CD4-positive, alpha-beta T cell (primary cell): ENCODE measurements at regions not wholly inside any gene's neighbourhood (a gene's known extent, or its start where the extent isn't known, plus 50 kb on each side); places are given as distances from the start of the nearest gene placed in this dataset.

Experiments used
- ATAC-seq: fragments of 200-7000 bp; cut with Tn5 transposase; one replicate; pipeline ENCODE4 v1.10.0; 2022; ENCODE audit warnings: mild to moderate bottlenecking; ENCODE audit not compliant: poor library complexity
- CTCF ChIA-PET: fragments of 350-600 bp; sonication (Branson Sonifier 250); formaldehyde crosslinking; loops from one replicate; lab custom pipeline; 2021; ENCODE audit warnings: antibody characterized with exemption, inconsistent platforms; lab: Charles Lee
- POLR2A ChIA-PET: fragments of 350-600 bp; sonication (Branson Sonifier 250); formaldehyde crosslinking; loops from one replicate; lab custom pipeline; 2021; ENCODE audit warnings: antibody characterized with exemption, inconsistent platforms; lab: Charles Lee
- DNase-seq, 14 experiments: peaks; one replicate each; pipeline ENCODE4 v3.0.0-alpha.2; 2013 to 2020; ENCODE audit warnings: mixed read lengths in 2 of 14
- H3K27ac ChIP-seq, 2 donors: one replicate each; pipeline versions ENCODE4 v1.5.1 to v1.7.0; 2013; ENCODE audit warnings: low read length in 2 of 2, low read depth in 1 of 2, mild to moderate bottlenecking in 1 of 2
- H3K27me3 ChIP-seq, 2 experiments: 1 replicate in 1 of 2; 2 replicates in 1 of 2; pipeline versions ENCODE4 v1.6.1 to v1.7.0; 2013; ENCODE audit warnings: low read length in 2 of 2, control low read depth in 1 of 2, mild to moderate bottlenecking in 1 of 2, moderate library complexity in 1 of 2; ENCODE audit not compliant: insufficient read depth in 2 of 2, control insufficient read depth in 1 of 2
- H3K36me3 ChIP-seq: one replicate; pipeline ENCODE4 v1.6.1; 2013; ENCODE audit warnings: low read length, control low read depth; ENCODE audit not compliant: insufficient read depth
- H3K4me1 ChIP-seq: one replicate; pipeline ENCODE4 v1.6.1; 2013; ENCODE audit warnings: low read length, control low read depth; ENCODE audit not compliant: insufficient read depth
- H3K4me3 ChIP-seq: one replicate; pipeline ENCODE4 v1.5.1; 2013; ENCODE audit warnings: mild to moderate bottlenecking, low read length, moderate library complexity
- H3K9me3 ChIP-seq, 2 experiments: 1 replicate in 1 of 2; 2 replicates in 1 of 2; pipeline versions ENCODE4 v1.6.1 to v1.7.0; 2013; ENCODE audit warnings: low read length in 2 of 2, mild to moderate bottlenecking in 2 of 2, control low read depth in 1 of 2, moderate library complexity in 1 of 2; ENCODE audit not compliant: control insufficient read depth in 1 of 2, insufficient read depth in 1 of 2
- H3K27ac Mint-ChIP-seq: one replicate; pipeline ENCODE4 v1.8.0; 2020; ENCODE audit warnings: mixed read lengths
- H3K27me3 Mint-ChIP-seq: one replicate; pipeline ENCODE4 v1.8.0; 2021; ENCODE audit warnings: mixed read lengths
- H3K36me3 Mint-ChIP-seq: one replicate; pipeline ENCODE4 v1.8.0; 2021; ENCODE audit warnings: low read depth, mixed read lengths
- H3K4me1 Mint-ChIP-seq: one replicate; pipeline ENCODE4 v1.8.0; 2021; ENCODE audit warnings: low read depth, mixed read lengths
- H3K4me3 Mint-ChIP-seq: one replicate; pipeline ENCODE4 v1.8.0; 2020; ENCODE audit warnings: mild to moderate bottlenecking, mixed read lengths
- H3K9me3 Mint-ChIP-seq: one replicate; pipeline ENCODE4 v1.8.0; 2020; ENCODE audit warnings: mixed read lengths
- intact Hi-C, 2 experiments: fragments of 100-400 bp; cut with DNase I in 1 of 2; cut with micrococcal nuclease in 1 of 2; formaldehyde crosslinking; loops; one replicate each; pipeline versions ENCODE4 v1.15.1 to v1.9.0; 2023 to 2025; cut with DNase I, micrococcal nuclease
- TF ChIP-seq, protein P1 (sequence below): fragments of 200-600 bp; IDR thresholded peaks from one replicate; pipeline ENCODE4 v1.8.0; 2022; ENCODE audit warnings: antibody characterized with exemption, mild to moderate bottlenecking

- TF ChIP-seq, protein P1, sequence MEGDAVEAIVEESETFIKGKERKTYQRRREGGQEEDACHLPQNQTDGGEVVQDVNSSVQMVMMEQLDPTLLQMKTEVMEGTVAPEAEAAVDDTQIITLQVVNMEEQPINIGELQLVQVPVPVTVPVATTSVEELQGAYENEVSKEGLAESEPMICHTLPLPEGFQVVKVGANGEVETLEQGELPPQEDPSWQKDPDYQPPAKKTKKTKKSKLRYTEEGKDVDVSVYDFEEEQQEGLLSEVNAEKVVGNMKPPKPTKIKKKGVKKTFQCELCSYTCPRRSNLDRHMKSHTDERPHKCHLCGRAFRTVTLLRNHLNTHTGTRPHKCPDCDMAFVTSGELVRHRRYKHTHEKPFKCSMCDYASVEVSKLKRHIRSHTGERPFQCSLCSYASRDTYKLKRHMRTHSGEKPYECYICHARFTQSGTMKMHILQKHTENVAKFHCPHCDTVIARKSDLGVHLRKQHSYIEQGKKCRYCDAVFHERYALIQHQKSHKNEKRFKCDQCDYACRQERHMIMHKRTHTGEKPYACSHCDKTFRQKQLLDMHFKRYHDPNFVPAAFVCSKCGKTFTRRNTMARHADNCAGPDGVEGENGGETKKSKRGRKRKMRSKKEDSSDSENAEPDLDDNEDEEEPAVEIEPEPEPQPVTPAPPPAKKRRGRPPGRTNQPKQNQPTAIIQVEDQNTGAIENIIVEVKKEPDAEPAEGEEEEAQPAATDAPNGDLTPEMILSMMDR: no peak
- Mint-ChIP-seq H3K27ac (no peak overlapping the region), H3K27me3 (no peaks in the 10 kb centered on the region), H3K36me3 (no peaks in the 10 kb centered on the region), H3K4me1 (no peaks in the 10 kb centered on the region), H3K4me3 (no peak overlapping the region), H3K9me3 (peaks cover 7% of the 10 kb centered on the region)
- no peaks in the 10 kb centered on the region for H3K36me3 ChIP-seq
- intact Hi-C loops: no loop called here
- DNase-seq: no peak
- H3K27me3 ChIP-seq: no peaks in the 10 kb centered on the region
- ChIA-PET POLR2A (no interaction called here), CTCF (no interaction called here)
- H3K4me1 ChIP-seq: no peaks in the 10 kb centered on the region
- no peak overlapping the region for H3K4me3 ChIP-seq
- H3K27ac ChIP-seq: no peak overlapping the region
- peaks cover 0 to 3% of the 10 kb centered on the region in 2 experiments for H3K9me3 ChIP-seq
- ATAC-seq: no peak
These were observed 731.9 kb downstream of the STPG2 start for GRCh38 chr4:97411356-97411755.

- Mint-ChIP-seq H3K4me1 (no peaks in the 10 kb centered on the region), H3K4me3 (no peak overlapping the region), H3K36me3 (no peaks in the 10 kb centered on the region), H3K9me3 (peaks cover 7% of the 10 kb centered on the region), H3K27me3 (no peaks in the 10 kb centered on the region), H3K27ac (no peak overlapping the region)
- ChIA-PET POLR2A (no interaction called here), CTCF (no interaction called here)
- Histone ChIP-seq H3K4me1 (no peaks in the 10 kb centered on the region), H3K9me3 (peaks cover 0 to 3% of the 10 kb centered on the region in 2 experiments), H3K36me3 (no peaks in the 10 kb centered on the region), H3K27ac (no peak overlapping the region), H3K27me3 (no peaks in the 10 kb centered on the region), H3K4me3 (no peak overlapping the region)
- DNase-seq: no peak
- intact Hi-C loops: no loop called here
- TF ChIP-seq, protein P1: no peak
- no peak for ATAC-seq
These were observed 730.9 kb downstream of the STPG2 start for GRCh38 chr4:97412331-97412730.

GRCh38 chr4:97414161-97414560 is 729.1 kb downstream of the STPG2 start:
- TF ChIP-seq, protein P1: no peak
- Histone ChIP-seq H3K4me1 (no peaks in the 10 kb centered on the region), H3K27me3 (no peaks in the 10 kb centered on the region), H3K27ac (no peak overlapping the region), H3K4me3 (no peak overlapping the region), H3K36me3 (no peaks in the 10 kb centered on the region), H3K9me3 (peaks cover 0 to 3% of the 10 kb centered on the region in 2 experiments)
- peaks cover 16% of the 10 kb centered on the region for H3K9me3 Mint-ChIP-seq
- no peaks in the 10 kb centered on the region for H3K27me3 Mint-ChIP-seq
- no peaks in the 10 kb centered on the region for H3K4me1 Mint-ChIP-seq
- ChIA-PET POLR2A (no interaction called here), CTCF (no interaction called here)
- H3K4me3 Mint-ChIP-seq: no peak overlapping the region
- DNase-seq (no peak), ATAC-seq (no peak)
- no peaks in the 10 kb centered on the region for H3K36me3 Mint-ChIP-seq
- no peak overlapping the region for H3K27ac Mint-ChIP-seq
- intact Hi-C loops: no loop called here
